OCI-LY7 (cell line): ENCODE measurements at regions not wholly inside any gene's neighbourhood (a gene's known extent, or its start where the extent isn't known, plus 50 kb on each side); places are given as distances from the start of the nearest gene placed in this dataset.

Experiments
- BruUV-seq: library from RNA; stranded (reverse); fragments of 400-500 nt; replicated peaks from 2 replicates; lab custom pipeline; 2021; lab: Mats Ljungman, UMichigan
- CTCF ChIA-PET: fragments of 300-600 bp; sonication (Branson Sonifier 250); formaldehyde crosslinking; loops from one replicate; lab custom pipeline; 2022; ENCODE audit warnings: antibody characterized with exemption; ENCODE audit not compliant: unreplicated experiment; lab: Charles Lee
- POLR2A ChIA-PET: fragments of 300-600 bp; sonication (Branson Sonifier 250); formaldehyde crosslinking; loops from one replicate; lab custom pipeline; 2022; ENCODE audit warnings: antibody characterized with exemption; lab: Charles Lee
- DNase-seq: peaks from one replicate; pipeline ENCODE4 v3.0.0-alpha.2; 2015; ENCODE audit warnings: low spot score
- H2AFZ ChIP-seq: fragments of 200-600 bp; sonication (generic), shearing (Covaris generic); 2 replicates; pipeline ENCODE4 v1.6.1; 2014; ENCODE audit warnings: mild to moderate bottlenecking, antibody characterized with exemption, low read length, moderate library complexity
- H3K27ac ChIP-seq: fragments of 200-600 bp; sonication (generic); 2 replicates; pipeline ENCODE4 v1.5.1; 2014; ENCODE audit warnings: mixed run types, low read depth, mild to moderate bottlenecking, moderate library complexity, low read length, inconsistent platforms; ENCODE audit not compliant: poor library complexity, severe bottlenecking
- H3K36me3 ChIP-seq: fragments of 200-600 bp; sonication (generic); 2 replicates; pipeline ENCODE4 v1.6.1; 2014; ENCODE audit warnings: mild to moderate bottlenecking, antibody characterized with exemption, low read length, moderate library complexity, mixed read lengths; ENCODE audit not compliant: insufficient read depth
- H3K4me1 ChIP-seq: fragments of 200-600 bp; sonication (generic); 2 replicates; pipeline ENCODE4 v1.5.1; 2014; ENCODE audit warnings: mild to moderate bottlenecking, low read length; ENCODE audit not compliant: insufficient read depth, poor library complexity, severe bottlenecking
- H3K4me2 ChIP-seq: fragments of 200-600 bp; sonication (generic); 2 replicates; pipeline ENCODE4 v1.6.1; 2014; ENCODE audit warnings: mild to moderate bottlenecking, low read length
- H3K4me3 ChIP-seq: fragments of 200-600 bp; sonication (generic); 2 replicates; pipeline ENCODE4 v1.5.1; 2014; ENCODE audit warnings: mild to moderate bottlenecking, low read depth, low read length; ENCODE audit not compliant: poor library complexity, severe bottlenecking
- H3K79me2 ChIP-seq: fragments of 200-600 bp; sonication (generic); 2 replicates; pipeline ENCODE4 v1.6.1; 2016; ENCODE audit warnings: low read depth, mild to moderate bottlenecking, low read length, moderate library complexity, mixed read lengths; ENCODE audit not compliant: insufficient read depth
- H3K9me2 ChIP-seq: fragments of 200-600 bp; sonication (generic); 2 replicates; pipeline ENCODE4 v1.6.1; 2016; ENCODE audit warnings: mild to moderate bottlenecking, low read length, mixed read lengths; ENCODE audit not compliant: insufficient read depth
- H3K9me3 ChIP-seq: fragments of 200-600 bp; sonication (generic); 2 replicates; pipeline ENCODE4 v1.6.1; 2014; ENCODE audit warnings: mild to moderate bottlenecking, mixed run types, low read length, mixed read lengths
- H4K20me1 ChIP-seq: fragments of 200-600 bp; sonication (generic); 2 replicates; pipeline ENCODE4 v1.6.1; 2014; ENCODE audit warnings: mild to moderate bottlenecking, antibody characterized with exemption, low read length, moderate library complexity, mixed read lengths; ENCODE audit not compliant: insufficient read depth
- CTCF ChIP-seq: fragments of 200-600 bp; sonication (generic); conservative IDR thresholded peaks from 2 replicates; pipeline ENCODE4 v1.5.1; 2014; ENCODE audit warnings: mild to moderate bottlenecking, antibody characterized with exemption, low read length, moderate library complexity, mixed read lengths
- EZH2phosphoT487 ChIP-seq: fragments of 200-600 bp; sonication (generic); IDR thresholded peaks from 2 replicates; pipeline ENCODE4 v1.6.1; 2018; ENCODE audit warnings: low read depth, borderline replicate concordance, mild to moderate bottlenecking, mixed run types, antibody characterized with exemption, low read length, moderate library complexity, mixed read lengths
- intact Hi-C: fragments of 100-400 bp; cut with micrococcal nuclease; formaldehyde crosslinking; loops from one replicate; pipeline ENCODE4 v1.10.0; 2022; ENCODE audit not compliant: unreplicated experiment

DNA sequence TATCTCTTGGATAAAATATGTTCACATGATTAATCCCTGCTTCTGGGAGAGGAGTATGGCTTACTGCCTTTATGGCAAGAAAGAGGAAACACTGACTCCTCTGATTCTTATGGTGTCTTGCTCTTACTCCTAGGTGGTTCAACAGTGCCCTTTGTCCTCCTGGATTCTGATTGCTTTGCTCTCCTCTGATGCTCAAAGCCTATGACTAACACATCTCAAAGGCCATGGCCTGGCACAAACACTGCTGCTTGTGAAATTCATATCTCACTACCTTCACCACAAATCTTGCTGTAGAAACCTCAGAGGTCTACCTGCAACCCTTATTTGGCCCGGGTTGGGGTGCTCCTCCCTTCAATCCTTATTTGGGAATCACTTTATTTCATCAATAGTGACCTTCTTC is 217.2 kb downstream of the C12orf50 start:
- intact Hi-C loops, result no loop called here
- Histone ChIP-seq H3K79me2 (no peaks in the 10 kb centered on the region), H2AFZ (no peak overlapping the region), H4K20me1 (no peaks in the 10 kb centered on the region), H3K9me2 (no peaks in the 10 kb centered on the region), H3K4me3 (no peak overlapping the region), H3K4me1 (no peaks in the 10 kb centered on the region), H3K27ac (no peak overlapping the region), H3K4me2 (no peak overlapping the region), H3K36me3 (no peaks in the 10 kb centered on the region), H3K9me3 (no peaks in the 10 kb centered on the region)
- CTCF ChIA-PET, result no interaction called here
- no peak for DNase-seq
- BruUV-seq, result no TSS peak
- POLR2A ChIA-PET, result no interaction called here
- TF ChIP-seq EZH2phosphoT487 (no peak), CTCF (no peak)

GRCh38 chr12:87809916-87810315 is 219.3 kb downstream of the C12orf50 start:
- Histone ChIP-seq H3K4me3 (no peak overlapping the region), H3K36me3 (no peaks in the 10 kb centered on the region), H4K20me1 (no peaks in the 10 kb centered on the region), H2AFZ (no peak overlapping the region), H3K27ac (no peak overlapping the region), H3K4me2 (no peak overlapping the region), H3K9me3 (no peaks in the 10 kb centered on the region), H3K79me2 (no peaks in the 10 kb centered on the region), H3K4me1 (no peaks in the 10 kb centered on the region), H3K9me2 (no peaks in the 10 kb centered on the region)
- ChIA-PET CTCF (no interaction called here), POLR2A (no interaction called here)
- DNase-seq, result no peak
- intact Hi-C loops, result no loop called here
- no TSS peak for BruUV-seq
- TF ChIP-seq CTCF (no peak), EZH2phosphoT487 (no peak)

DNA sequence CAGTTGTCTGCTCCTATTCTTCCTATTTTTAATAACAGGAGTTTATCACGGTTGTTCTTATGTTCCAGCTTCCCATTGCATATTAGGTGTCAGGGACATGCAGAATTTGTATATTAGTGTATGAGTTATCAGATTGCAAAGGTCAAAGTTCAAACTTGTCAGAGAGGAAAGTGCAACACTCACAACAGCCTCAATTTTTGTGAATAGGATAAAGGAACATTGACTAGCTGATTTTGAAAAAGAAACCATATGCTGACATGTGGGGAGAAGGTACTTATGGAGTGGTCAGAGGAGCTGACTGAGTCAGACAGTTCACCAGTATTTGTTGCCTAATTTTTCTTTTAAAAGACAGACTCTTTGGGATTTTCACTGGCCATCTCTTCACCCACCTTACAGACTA is 222.1 kb downstream of the C12orf50 start:
- no peak overlapping the region for H3K4me2 ChIP-seq
- H3K36me3 ChIP-seq, result no peaks in the 10 kb centered on the region
- ChIA-PET CTCF (no interaction called here), POLR2A (interaction anchor here (0.7 to 1.7 kb wide), 3 partner anchors 10 to 220 kb away, joined by 3 to 4 read pairs (median 3); no protein-coding TSS in a partner anchor)
- DNase-seq, result no peak
- no peak overlapping the region for H3K27ac ChIP-seq
- no peaks in the 10 kb centered on the region for H3K9me2 ChIP-seq
- H3K4me1 ChIP-seq, result no peaks in the 10 kb centered on the region
- no TSS peak for BruUV-seq
- H3K79me2 ChIP-seq, result no peaks in the 10 kb centered on the region
- H2AFZ ChIP-seq, result no peak overlapping the region
- H4K20me1 ChIP-seq, result no peaks in the 10 kb centered on the region
- no peak overlapping the region for H3K4me3 ChIP-seq
- H3K9me3 ChIP-seq, result no peaks in the 10 kb centered on the region
- intact Hi-C loops, result no loop called here
- no peak for TF ChIP-seq EZH2phosphoT487
- no peak for TF ChIP-seq CTCF
